RWPE2 (cell line): ENCODE measurements at regions not wholly inside any gene's neighbourhood (a gene's known extent, or its start where the extent isn't known, plus 50 kb on each side); places are given as distances from the start of the nearest gene placed in this dataset.
"Not testable (repeated sequence)": the region's sequence is repeated elsewhere in the genome, so short reads cannot be mapped to it uniquely, and the experiment has no call there.

ENCODE experiments used
- ATAC-seq: fragments of 200-7000 bp; cut with Tn5 transposase; 3 replicates; pipeline ENCODE4 v1.9.1; 2021; ENCODE audit warnings: low read depth
- DNase-seq: peaks from one replicate; pipeline ENCODE4 v3.0.0-alpha.2; 2020; ENCODE audit warnings: low spot score
- H3K27ac ChIP-seq: fragments of 450-650 bp; 2 replicates; pipeline ENCODE4 v1.5.1; 2017; ENCODE audit warnings: mild to moderate bottlenecking; ENCODE audit not compliant: poor library complexity, severe bottlenecking
- H3K27me3 ChIP-seq: fragments of 250-450 bp; sonication (Bioruptor Pico); 2 replicates; pipeline ENCODE4 v1.5.1; 2021; ENCODE audit warnings: mild to moderate bottlenecking, moderate library complexity; ENCODE audit not compliant: insufficient read depth, poor library complexity, severe bottlenecking
- H3K36me3 ChIP-seq: fragments of 250-450 bp; sonication (Bioruptor Pico); 2 replicates; pipeline ENCODE4 v1.5.1; 2020; ENCODE audit warnings: low read depth, mild to moderate bottlenecking, moderate library complexity
- H3K4me1 ChIP-seq: fragments of 250-450 bp; sonication (Bioruptor Pico); 2 replicates; pipeline ENCODE4 v1.5.1; 2021; ENCODE audit warnings: mild to moderate bottlenecking, moderate library complexity; ENCODE audit not compliant: insufficient read depth, poor library complexity, severe bottlenecking
- H3K4me3 ChIP-seq: fragments of 250-450 bp; sonication (Bioruptor Pico); 2 replicates; pipeline ENCODE4 v1.5.1; 2021; ENCODE audit warnings: mild to moderate bottlenecking, moderate library complexity; ENCODE audit not compliant: severe bottlenecking
- H3K9me3 ChIP-seq: fragments of 250-450 bp; sonication (Bioruptor Pico); 2 replicates; pipeline ENCODE4 v1.5.1; 2021; ENCODE audit warnings: mild to moderate bottlenecking, moderate library complexity; ENCODE audit not compliant: severe bottlenecking
- CTCF ChIP-seq: fragments of 450-650 bp; IDR thresholded peaks from one replicate; pipeline ENCODE4 v1.5.1; 2017; ENCODE audit warnings: mild to moderate bottlenecking, moderate library complexity; ENCODE audit not compliant: poor library complexity, severe bottlenecking

GRCh38 chr11:87810486-87810885 lies 364.8 kb downstream of the RAB38 start:
- no peak overlapping the region for H3K4me3 ChIP-seq
- no peaks in the 10 kb centered on the region for H3K27me3 ChIP-seq
- no peak for TF ChIP-seq CTCF
- no peaks in the 10 kb centered on the region for H3K9me3 ChIP-seq
- no peaks in the 10 kb centered on the region for H3K36me3 ChIP-seq
- DNase-seq = no peak
- H3K4me1 ChIP-seq = no peaks in the 10 kb centered on the region
- ATAC-seq = no peak
- H3K27ac ChIP-seq = no peak overlapping the region

GRCh38 chr11:87809256-87809655 lies 366.0 kb downstream of the RAB38 start:
- TF ChIP-seq CTCF = no peak
- no peaks in the 10 kb centered on the region for H3K27me3 ChIP-seq
- no peaks in the 10 kb centered on the region for H3K4me1 ChIP-seq
- ATAC-seq (no peak), DNase-seq (no peak)
- H3K36me3 ChIP-seq = no peaks in the 10 kb centered on the region
- no peak overlapping the region for H3K27ac ChIP-seq
- no peaks in the 10 kb centered on the region for H3K9me3 ChIP-seq
- no peak overlapping the region for H3K4me3 ChIP-seq

GRCh38 chr11:87804176-87804575 lies 371.1 kb downstream of the RAB38 start:
- Histone ChIP-seq H3K36me3 (no peaks in the 10 kb centered on the region), H3K9me3 (no peaks in the 10 kb centered on the region), H3K27ac (no peak overlapping the region), H3K27me3 (no peaks in the 10 kb centered on the region), H3K4me1 (no peaks in the 10 kb centered on the region), H3K4me3 (no peak overlapping the region)
- no peak for TF ChIP-seq CTCF
- ATAC-seq (no peak), DNase-seq (no peak)

- H3K27me3 ChIP-seq = no peaks in the 10 kb centered on the region
- H3K36me3 ChIP-seq = no peaks in the 10 kb centered on the region
- H3K4me3 ChIP-seq = no peak overlapping the region
- H3K27ac ChIP-seq = no peak overlapping the region
- no peaks in the 10 kb centered on the region for H3K4me1 ChIP-seq
- H3K9me3 ChIP-seq = no peaks in the 10 kb centered on the region
- no peak for ATAC-seq
- no peak for DNase-seq
- TF ChIP-seq CTCF = no peak
Measured at GRCh38 chr11:87803748-87804147, 371.5 kb downstream of the RAB38 start.

GRCh38 chr11:87784862-87785261 lies 390.4 kb downstream of the RAB38 start:
- not testable (repeated sequence) for H3K36me3 ChIP-seq, H3K4me3 ChIP-seq, H3K4me1 ChIP-seq, ATAC-seq, H3K27me3 ChIP-seq, DNase-seq, H3K9me3 ChIP-seq, H3K27ac ChIP-seq
